ENCODE measurements at regions not wholly inside any gene's neighbourhood (a gene's known extent, or its start where the extent isn't known, plus 50 kb on each side); places are given as distances from the start of the nearest gene placed in this dataset.
"Not testable (repeated sequence)": the region's sequence is repeated elsewhere in the genome, so short reads cannot be mapped to it uniquely, and the experiment has no call there.

DNA sequence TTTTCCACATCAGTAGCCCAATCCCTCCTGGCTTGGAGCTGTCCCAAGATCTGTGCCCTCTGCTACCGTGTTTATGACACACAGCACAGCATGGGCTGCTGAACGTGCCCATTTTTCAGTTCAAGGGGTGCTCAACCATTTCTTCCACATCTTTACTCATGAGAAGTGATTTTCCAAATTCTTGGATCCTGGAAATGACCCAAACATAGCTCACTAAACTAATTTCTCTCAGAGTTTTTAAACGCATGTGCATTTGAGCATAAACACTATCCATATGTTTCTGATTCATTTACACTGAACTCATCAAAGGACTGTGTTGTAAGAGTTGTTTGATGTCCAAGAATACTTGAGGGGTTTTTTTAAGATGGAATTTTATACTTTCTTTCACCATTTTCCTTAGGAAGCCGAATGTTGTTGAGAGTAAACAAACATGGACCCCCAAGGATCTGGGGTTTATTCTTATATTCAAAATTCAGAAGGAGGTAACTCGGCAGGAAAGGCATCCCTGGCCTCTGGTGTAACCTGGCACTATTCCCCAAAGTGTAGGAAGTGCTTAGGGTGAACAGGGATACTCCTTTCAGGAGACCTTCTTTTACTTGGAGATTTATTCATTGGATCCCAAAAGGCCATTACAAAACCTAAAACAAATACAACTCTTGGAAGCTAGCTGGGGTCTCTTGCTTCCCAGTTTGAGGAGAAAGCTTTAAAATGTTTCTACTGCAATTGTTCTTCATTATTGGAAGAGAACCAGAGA is 215.0 kb downstream of the BMP4 start:
- no peak for ATAC-seq

DNA sequence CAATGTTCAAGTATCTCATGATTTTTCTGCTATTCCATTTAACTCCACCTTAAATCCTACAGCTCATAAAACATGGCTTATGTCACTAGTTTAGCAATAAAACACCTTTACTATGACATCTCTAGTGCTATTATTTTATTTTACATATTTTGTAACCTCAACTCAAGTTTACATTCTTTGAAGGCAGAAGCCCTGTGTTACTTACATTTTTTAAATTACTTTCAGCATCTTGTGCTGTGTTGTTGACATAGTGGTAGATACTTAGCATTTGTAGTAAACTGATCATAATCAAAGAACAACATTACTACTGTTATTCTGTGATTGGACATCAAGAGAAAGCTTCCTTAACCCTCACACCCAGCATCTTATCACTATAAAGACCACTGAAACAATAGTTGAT is 216.1 kb downstream of the BMP4 start:
- ATAC-seq, result no peak

DNA sequence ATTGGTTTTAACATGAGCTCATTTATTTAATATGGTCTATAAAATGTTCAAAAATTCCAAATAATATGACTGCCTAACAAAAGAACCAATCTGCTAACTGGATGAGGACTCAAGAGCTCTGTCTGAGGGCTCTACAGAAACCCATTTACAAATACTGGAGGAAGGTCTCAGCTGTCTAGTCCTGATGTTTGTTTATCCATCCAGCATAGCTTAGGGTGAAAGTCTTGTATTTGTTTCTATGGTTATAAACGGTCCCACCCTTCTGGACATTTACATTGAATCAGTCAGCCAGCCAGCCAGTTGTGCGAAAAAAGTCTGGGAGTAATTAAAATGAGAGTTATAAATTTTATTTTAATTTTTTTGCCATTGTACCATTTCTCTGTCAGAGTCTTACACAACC is 220.7 kb downstream of the BMP4 start:
- ATAC-seq, result no peak

DNA sequence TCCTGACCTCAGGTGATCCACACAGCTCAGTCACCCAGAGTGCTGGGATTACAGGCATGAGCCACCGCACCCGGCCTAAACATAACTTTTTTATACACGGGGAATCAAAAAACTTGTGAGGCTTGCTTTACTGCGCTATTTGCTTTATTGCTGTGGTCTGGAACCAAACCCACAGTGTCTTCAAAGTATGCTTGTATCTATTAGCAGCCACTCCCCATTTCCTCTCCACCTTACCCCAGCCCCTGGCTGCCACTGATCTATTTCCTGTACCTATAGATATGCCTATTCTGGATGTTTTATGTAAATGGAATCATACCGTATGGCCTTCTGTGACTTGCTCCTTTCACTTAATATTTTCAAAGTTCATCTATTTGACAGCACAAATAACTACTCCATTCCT is 233.4 kb downstream of the BMP4 start:
- ATAC-seq, result no peak

DNA sequence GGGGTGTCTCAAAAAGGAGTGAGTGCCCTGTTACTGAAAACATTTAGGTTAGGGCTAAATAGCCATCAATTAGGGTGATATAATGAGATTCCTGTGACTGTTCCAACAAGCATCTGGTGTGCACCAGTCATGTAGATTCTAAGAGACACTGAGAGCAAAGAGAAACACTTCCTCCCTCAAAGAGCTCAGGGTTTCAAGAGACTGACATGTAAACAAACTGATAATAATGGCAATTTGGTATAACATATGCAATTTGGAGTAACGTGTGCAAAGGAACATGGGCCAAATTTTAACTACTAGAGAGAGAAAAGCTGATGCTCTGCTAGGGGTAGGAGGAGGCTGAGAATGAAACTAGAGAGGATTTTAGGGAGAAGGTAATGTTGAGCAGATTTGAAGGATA is 237.1 kb downstream of the BMP4 start:
- no peak for ATAC-seq

DNA sequence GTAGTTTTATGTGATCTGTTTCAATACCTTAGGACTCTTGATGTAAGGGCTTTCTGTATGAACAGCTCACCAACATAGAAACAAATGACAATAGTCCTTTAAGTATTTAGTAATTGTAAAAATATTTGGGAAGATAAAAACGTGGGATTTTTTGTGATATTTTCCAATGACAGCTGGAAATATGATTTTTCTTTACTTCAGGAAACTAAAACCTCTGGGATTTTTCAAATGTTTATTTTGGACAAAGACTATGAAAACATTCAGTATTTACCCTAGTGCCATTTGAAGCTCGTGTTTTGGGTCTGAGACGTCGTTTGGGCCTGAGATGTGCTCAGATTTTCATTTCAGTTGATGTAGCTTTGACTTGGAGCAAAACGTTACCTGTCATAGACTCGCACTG is 240.0 kb downstream of the BMP4 start:
- ATAC-seq, result no peak

DNA sequence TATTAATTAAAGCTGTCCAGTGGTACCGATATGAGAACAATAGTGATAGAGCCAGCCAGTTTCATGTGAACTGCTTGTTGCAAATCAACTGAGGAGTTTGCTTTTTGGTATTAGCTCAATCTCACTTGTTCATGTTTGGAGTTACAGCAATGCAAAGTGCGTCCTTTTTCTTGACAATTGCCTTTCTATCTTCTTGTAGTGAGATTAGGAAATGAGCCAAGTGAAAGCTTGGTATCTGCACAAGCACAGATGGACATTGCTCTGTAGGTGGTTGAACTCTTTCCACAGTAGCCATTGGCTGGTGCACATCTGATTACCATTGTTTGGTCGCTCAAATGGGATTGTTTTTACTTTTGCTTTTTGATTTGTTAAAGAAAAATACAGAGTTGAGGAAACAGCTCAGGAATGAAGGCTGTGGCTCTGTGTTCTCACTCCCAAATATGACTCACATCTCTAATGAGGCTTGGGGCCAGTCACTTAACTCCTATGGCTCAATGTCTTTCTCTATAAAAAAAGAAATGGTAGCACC is 241.4 kb downstream of the BMP4 start:
- peak; percentile 88 for ATAC-seq

DNA sequence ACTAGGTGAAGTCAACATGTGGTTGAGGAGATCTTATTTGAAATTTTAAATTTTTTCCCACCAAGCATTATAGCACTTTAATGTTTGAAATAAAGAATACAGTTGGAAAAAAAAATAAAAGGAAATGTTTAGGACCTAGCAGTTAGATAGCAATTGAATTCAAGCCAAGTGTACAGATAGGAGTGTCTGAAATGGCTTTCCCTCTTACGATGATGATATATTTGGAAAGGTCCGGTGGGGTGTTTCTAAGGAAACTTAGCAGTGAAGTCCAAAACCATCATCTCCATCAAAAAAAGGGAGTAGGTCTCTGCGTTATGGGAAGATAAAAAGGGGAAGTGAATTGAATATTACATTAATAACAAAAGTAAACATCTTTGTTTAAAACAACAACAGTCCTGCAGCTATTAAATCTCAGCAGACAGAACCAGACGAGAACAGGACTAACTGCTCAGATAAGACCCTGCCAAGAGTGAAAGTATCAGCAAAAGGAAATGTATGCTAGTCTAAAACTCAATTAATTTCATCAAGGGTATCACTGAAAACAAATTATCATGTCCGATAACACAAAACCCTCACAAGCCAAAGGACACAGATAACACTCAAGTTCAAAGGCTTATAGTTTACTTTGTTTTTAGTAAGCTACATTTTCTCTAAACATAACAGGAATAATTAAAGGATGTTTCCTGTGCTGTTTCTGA is 242.0 kb downstream of the BMP4 start:
- ATAC-seq, result no peak

DNA sequence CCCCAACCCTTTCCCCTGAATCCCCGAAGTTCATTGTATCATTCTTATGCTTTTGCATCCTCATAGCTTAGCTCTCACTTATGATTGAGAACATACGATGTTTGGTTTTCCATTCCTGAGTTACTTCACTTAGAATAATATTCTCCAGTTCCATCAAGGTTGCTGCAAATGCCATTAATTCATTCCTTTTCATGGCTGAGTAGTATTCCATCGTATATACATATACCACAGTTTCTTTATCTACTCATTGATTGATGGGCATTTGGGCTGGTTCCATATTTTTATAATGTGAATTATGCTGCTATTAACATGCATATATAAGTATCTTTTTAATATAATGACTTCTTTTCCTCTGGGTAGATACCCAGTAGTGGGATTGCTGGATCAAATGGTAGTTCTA is 243.7 kb downstream of the BMP4 start:
- not testable (repeated sequence) for ATAC-seq

DNA sequence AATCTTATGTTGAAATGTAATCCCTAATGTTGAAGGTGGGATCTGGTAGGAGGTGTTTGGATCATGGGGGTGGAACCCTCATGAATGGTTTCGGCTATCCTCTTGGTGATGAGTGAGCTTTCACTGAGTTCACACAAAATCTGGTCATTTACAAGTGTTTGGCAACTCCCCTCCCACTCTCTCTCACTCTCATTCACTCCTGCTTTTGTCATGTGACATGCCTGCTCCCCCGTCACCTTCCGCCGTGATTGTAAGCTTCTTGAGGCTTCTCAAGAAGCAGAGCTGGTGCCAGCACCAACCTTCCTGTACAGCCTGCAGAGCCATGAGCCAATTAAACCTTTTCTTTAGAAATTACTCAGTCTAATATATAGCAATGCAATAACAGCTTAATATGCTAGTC is 245.4 kb downstream of the BMP4 start:
- ATAC-seq, result no peak

DNA sequence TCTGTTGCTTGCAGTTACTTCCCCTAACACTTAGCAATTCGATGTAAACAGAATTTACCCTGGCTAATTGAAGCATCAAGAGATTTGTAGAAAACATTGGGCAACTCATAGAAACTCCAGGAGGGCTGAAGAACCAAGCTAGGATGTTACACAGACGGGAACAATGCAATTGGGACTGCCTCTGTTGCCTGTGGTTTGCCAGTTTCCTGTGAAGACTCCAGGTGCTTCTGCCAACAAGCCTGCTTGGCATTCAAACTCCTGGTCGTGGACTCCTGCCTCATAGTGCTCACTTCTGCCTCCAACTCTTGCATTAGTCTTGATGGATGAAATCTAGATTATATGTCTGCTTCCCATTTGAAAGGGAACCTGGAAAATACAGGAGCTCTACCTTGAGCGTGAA is 246.0 kb downstream of the BMP4 start:
- ATAC-seq, result no peak

DNA sequence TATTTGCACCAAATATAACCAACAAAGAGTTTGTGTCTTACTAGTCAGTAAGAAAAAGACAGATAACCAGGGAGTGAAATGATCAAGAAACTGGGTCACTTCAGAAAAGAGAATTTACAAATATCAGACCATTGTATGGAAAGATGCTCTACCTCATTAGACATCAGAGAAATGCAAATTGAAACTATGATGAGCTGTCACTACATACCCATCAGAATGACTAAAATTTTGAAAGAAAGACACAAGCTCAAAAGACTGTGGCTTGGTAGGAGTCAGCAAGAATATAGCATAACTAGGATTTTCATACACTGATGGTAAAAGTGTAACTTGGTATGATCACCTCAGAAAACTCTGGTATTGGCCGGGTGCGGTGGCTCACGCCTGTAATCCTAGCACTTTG is 247.2 kb downstream of the BMP4 start:
- no peak for ATAC-seq

DNA sequence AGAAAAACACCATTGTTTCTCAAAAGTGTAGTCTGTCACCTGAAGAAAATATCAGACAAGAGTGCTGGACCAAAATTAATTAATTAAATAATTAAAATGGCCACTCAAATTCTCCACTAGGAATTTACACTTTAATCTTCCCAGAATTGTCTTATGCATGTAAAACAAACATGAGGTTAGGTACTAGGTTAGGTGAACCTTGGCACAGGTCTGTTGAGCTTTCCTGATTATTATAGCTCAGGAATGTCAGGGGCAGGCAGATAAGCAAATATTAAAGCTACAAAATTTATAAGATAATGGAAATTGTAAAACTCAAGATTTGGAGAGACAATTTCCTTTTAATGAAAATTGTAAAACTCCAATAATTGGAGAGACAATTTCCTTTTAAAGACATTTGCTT is 253.2 kb downstream of the BMP4 start:
- ATAC-seq, result no peak

DNA sequence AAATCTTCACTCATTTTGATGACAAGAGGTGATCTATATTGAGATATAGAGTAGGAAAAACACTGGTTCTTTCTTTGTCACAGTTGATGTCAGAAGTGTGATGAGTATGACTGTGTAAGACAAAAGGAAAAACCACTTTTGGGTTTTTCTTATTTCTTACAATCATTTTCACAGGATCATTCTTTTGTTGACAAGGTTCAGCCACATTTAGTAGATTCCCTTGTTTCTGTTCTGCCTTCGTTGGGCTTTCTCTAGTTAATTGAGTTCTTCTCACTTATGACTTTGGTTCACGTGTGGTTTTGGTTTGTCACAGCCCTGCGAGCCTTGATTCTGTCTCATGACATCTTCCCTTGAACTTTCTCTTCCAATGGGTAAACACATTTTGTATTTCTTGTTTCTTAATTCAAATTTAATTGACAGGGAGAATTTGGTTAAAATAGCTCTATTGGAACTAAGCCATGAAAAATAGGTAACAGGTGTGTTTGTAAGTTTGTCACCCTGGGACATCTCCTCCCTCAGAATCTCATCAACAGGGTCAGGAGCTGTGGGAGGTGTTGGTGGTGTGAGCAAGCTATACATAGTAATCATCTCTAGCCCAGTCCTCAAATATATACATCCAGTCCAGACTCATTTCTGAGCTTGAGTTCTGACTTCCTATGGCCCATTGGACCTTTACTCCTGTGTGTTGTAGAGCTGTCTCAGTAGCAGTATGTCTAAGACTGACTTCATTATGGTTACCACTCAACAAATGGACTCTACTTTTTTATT is 255.3 kb downstream of the BMP4 start:
- no peak for ATAC-seq

DNA sequence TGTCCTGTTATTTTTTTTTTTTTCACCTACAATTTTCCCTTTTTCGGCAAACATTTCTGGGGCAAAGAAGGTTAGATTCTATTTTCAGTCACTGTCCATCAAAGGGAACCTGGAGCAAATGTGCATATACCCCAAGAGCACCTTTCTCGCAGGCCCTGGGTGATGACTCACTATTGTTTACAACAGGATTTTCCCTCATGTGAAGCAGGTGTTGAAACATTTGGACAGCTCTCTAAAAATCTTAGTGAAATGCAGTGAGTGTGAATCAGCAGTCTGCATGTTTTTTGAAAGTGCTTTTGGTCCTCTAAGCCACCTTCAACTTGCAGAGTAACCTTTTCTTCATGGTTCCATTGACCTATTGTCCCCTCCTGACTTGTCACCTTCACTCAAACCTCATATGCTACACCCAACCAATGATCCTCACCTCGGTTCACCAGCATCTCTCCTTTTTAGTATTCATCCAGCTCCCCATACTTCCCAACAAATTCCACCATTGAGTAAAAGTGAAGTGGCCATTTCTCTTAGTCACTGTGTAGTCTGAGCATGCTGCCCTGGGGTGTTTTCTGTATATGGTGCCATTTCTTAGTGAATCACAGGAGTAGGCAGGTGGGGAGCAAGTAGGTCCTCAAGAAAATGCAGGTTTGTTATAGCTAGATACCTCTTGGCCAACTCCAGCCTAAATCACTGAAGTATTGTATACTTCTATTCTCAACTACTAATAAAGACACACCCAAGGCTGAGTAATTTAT is 260.2 kb downstream of the BMP4 start:
- ATAC-seq, result peak; percentile 46

DNA sequence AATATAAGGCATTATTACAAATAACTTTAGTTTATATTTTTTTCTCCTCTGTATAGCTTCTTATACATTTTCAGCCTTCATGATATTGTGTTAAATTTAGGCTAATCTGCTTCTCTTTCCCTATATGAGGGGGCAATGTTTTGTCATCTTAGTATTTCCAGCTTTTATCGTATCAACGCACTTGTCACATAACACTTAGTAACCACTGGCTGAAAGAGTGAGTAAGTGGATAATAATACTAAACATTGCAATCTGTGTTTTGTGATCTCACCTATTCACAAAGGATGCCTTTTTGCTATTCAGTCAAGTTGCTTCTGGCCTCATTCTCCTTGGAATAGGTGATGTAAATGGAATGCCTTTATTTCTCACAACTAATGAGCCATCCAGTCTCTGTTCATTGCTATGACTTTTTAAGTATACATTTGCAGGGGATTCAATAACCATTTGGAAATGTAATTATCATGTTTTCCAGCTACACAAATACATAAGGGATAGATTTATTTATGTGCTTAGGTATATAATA is 260.9 kb downstream of the BMP4 start:
- no peak for ATAC-seq

DNA sequence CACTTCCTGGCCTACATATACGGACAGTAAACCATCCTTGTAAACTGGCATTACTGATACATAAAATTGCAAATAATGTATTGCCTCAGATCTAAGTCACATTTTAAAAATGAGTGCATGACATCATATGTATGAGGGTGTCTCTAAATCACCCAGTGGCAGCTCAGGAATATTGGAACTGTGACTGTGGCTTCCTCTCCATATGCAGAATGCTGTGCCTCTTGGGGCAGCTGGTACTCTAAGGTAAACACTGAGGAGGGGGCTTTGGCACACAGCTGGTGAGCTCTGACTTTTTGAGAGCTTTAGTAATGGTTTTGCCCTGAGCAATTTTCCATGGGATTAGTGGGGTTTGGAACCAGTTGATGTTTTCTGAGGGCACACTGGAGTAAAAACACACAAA is 263.7 kb downstream of the BMP4 start:
- ATAC-seq, result no peak

DNA sequence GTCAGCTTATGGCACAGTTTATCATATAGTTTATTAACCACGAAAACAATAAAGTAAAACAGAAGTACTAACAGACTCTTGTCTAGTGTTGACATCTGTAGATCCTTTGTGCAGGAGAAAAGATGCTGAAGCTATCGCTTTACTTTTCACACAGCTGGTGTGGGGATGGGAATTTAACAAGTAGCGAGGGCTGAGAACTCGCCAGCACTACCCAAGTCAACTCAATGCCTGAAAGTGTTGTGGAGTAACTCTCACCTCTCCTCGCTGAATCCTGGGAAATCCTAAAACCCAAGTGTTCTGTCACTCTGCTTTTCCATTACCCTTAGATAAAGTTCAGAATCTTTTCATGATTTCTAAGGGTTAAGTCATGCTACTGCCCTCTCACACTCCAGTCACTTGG is 264.2 kb downstream of the BMP4 start:
- no peak for ATAC-seq

DNA sequence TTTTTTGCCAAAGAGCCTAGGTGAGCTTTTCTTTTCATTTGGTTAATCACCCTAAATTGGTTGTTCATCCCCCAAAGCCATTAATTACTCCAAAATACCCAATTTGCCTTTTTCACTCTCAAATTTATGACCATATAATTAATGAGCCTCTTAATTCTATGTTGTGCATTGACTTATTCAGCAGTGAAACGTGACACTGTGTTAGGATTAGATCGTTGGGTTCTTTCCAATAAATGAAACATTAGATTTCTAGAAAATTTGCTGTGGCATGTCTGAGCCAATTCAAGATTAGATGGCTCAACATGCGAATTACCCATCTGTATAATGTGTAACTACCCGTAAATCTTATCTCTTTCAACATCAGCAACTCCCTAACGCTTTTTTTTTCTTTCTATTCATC is 273.4 kb downstream of the BMP4 start:
- ATAC-seq, result no peak

DNA sequence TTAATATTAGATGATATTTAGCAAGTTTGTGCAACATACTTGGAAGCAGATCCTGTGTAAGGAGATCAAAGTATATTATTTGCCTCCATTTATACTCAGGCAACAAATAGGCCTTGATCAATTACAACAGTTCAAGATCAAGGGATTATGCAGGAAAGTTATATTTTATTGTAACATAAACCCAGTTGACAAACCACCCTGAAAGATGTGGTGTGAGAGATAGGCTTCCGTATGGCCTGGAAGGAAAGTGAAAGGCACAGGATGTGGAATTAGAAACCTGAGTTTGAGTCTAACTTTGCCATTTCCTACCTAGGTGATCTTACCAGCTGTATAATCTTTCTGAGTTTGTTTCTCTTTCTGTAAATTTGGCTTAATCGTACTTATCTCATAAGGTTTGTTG is 284.1 kb downstream of the BMP4 start:
- no peak for ATAC-seq

DNA sequence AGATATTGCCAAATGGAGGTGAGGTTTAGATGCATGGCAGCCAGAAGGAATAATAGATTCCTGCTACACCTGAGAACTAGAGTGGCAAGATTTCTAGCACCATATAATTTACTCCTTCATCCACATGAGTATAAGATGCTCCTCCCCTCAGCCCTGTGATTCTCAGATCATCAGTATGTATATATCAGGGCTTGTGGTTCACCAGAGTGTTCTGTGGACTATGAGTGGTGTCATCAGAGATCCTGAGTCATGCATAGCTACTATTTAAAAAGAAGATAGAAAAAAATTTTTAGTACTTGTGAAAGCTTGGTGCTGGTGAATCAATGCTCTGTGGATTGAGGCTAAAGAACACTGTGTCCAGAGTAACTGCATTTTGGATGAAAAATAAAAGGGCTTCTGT is 285.9 kb downstream of the BMP4 start:
- ATAC-seq, result no peak

DNA sequence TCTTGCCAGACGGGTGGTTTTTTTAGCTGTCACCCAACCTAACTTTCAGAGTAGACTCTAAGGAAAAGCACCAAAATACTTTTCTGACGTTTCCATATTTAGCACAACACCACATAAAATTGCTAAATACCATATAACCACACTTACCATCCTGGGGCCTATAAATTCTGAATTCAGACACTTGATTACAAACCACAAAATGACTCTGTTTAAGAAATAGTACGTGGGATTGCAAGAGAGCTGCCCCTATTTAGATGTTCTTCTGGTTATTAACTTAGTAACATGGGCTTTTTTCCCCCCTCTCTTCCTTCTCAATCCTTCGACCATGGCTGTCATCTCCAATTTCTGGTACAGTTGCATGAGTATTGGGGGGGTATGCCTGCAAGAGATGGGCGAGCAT is 287.7 kb downstream of the BMP4 start:
- ATAC-seq, result no peak

DNA sequence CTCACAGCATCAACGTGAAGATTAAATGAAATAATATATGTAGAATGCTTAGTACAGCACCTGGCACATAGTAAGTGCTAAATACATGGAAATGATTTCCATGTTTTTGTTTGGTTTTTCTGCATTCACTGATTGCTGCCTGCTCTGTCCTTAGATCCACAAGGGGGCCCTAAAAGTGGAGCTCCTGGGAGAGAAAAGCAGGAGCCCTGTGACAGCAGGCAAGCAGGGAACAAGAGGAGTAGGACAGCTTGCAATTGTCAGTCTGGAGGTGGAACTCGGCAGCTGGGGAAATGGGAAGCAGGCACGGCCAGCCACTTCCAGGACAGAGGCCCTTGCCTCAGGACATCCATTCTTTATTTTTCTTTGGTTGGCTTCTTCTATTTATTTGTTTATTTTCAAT is 292.9 kb downstream of the BMP4 start:
- ATAC-seq, result no peak
